Uterus (tissue), 2 donors: ENCODE measurements at regions not wholly inside any gene's neighbourhood (a gene's known extent, or its start where the extent isn't known, plus 50 kb on each side); places are given as distances from the start of the nearest gene placed in this dataset.

Experiments
- POLR2A ChIP-seq, 2 donors: fragments of 450-650 bp; IDR thresholded peaks; one replicate each; pipeline ENCODE4 v1.6.1; 2016; ENCODE audit warnings: antibody characterized with exemption in 2 of 2, mild to moderate bottlenecking in 1 of 2, moderate library complexity in 1 of 2
- TF ChIP-seq, protein P1 (sequence below), 4 experiments: fragments of 200-600 bp in 2 of 4; fragments of 450-650 bp in 2 of 4; sonication (generic) in 2 of 4; IDR thresholded peaks; one replicate each; pipeline ENCODE4 v1.5.1; 2016 to 2019; ENCODE audit warnings: antibody characterized with exemption in 4 of 4, mild to moderate bottlenecking in 2 of 4, moderate library complexity in 1 of 4

DNA sequence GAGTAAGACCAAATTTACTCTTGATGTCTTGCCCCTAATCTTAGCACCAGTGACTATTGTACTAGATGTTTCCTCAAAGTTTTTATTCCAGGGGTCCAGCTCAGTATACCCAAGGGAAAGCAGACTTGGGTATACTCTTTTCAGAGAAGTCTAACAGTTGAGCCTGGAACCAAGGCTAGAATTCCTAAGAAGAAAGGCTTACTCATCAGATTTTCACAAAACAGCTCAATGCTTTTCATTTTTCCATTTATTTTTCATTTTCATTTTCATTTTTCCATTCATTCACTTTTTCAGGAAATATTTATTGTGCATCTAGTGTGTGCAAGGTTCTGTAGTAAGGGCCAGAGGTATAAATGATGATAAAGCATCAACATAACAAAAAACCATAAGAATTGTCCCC is 143.2 kb downstream of the PHLDA1 start:
- TF ChIP-seq, protein P1, sequence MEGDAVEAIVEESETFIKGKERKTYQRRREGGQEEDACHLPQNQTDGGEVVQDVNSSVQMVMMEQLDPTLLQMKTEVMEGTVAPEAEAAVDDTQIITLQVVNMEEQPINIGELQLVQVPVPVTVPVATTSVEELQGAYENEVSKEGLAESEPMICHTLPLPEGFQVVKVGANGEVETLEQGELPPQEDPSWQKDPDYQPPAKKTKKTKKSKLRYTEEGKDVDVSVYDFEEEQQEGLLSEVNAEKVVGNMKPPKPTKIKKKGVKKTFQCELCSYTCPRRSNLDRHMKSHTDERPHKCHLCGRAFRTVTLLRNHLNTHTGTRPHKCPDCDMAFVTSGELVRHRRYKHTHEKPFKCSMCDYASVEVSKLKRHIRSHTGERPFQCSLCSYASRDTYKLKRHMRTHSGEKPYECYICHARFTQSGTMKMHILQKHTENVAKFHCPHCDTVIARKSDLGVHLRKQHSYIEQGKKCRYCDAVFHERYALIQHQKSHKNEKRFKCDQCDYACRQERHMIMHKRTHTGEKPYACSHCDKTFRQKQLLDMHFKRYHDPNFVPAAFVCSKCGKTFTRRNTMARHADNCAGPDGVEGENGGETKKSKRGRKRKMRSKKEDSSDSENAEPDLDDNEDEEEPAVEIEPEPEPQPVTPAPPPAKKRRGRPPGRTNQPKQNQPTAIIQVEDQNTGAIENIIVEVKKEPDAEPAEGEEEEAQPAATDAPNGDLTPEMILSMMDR (IDR thresholded peaks at IDR 0.05) = no peak
- no peak for TF ChIP-seq POLR2A (IDR thresholded peaks at IDR 0.05)
